ENCODE measurements at regions not wholly inside any gene's neighbourhood (a gene's known extent, or its start where the extent isn't known, plus 50 kb on each side); places are given as distances from the start of the nearest gene placed in this dataset.

DNA sequence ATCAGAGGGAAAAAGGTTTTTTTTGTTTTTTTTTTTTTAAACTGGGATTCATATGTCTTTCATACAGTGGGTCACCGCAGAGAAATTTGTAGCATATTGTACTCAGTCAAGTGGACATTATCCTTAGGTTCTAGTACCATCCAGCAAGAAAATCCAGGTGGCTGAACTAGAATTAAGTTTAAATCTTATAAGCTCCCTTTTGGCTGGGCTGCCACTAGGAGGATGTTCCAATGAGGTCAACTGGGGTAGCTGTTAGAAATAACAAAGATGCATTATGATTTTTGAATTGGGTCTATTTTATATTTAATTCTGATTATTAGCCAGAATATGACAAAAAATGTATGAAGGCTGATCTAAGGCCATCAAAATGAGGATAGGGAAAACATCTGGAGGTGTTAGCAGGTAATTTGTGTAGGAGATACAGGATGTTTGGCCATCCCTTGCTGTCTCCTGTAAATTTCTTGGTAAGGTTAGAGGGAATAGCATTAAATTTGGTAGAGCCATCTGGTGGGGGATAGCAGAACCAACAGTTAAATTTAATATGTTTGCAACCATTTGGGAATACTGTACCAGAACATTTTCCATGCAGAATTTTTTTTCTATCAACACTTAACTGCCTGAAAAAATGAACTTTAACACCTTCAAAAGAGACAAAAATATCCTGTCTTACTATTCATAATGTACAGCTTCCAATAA, 568.5 kb upstream of the B3GALT2 start:
- Histone ChIP-seq H3K9me3 (ENCODE audit: low read depth, low read length) (no peaks in the 10 kb centered on the region), H3K36me3 (ENCODE audit: insufficient read depth, low read length) (no peaks in the 10 kb centered on the region), H3K79me2 (ENCODE audit: insufficient read depth, low read length) (no peaks in the 10 kb centered on the region), H3K4me1 (ENCODE audit: insufficient read depth, low read length) (no peaks in the 10 kb centered on the region), H4K20me1 (ENCODE audit: insufficient read depth, low read length) (no peaks in the 10 kb centered on the region), H3K4me3 (ENCODE audit: insufficient read depth, low read length) (no peak overlapping the region), H3K4me2 (ENCODE audit: insufficient read depth, low read length) (no peak overlapping the region), H3K27me3 (ENCODE audit: insufficient read depth, low read length) (no peaks in the 10 kb centered on the region), H2AFZ (ENCODE audit: low read length) (no peak overlapping the region), H3K27ac (ENCODE audit: low read depth, low read length) (no peak overlapping the region)
- no peak for DNase-seq (ENCODE audit: insufficient read length, low spot score, missing footprints)
- TF ChIP-seq, protein P1, sequence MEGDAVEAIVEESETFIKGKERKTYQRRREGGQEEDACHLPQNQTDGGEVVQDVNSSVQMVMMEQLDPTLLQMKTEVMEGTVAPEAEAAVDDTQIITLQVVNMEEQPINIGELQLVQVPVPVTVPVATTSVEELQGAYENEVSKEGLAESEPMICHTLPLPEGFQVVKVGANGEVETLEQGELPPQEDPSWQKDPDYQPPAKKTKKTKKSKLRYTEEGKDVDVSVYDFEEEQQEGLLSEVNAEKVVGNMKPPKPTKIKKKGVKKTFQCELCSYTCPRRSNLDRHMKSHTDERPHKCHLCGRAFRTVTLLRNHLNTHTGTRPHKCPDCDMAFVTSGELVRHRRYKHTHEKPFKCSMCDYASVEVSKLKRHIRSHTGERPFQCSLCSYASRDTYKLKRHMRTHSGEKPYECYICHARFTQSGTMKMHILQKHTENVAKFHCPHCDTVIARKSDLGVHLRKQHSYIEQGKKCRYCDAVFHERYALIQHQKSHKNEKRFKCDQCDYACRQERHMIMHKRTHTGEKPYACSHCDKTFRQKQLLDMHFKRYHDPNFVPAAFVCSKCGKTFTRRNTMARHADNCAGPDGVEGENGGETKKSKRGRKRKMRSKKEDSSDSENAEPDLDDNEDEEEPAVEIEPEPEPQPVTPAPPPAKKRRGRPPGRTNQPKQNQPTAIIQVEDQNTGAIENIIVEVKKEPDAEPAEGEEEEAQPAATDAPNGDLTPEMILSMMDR (IDR thresholded peaks at IDR 0.05; ENCODE audit: extremely low read depth, low read depth, low read length), result no peak

DNA sequence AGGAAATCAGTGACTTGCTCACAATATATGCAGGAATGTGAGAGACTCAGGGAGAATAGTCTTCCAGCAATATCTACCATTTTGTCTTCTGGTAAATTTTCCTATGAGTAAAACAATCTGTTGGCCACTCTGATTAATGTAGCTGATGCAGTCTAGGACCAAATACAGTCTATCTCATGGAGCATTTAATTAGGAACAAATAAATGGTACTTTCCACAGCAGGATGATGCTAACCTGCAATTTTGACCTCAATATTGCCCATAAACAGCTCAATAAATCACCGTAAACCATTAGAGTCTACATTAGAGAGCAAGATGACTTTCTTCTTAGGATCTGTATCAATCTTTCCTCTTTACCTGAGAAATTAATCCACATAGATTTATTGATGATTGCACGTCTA, 567.7 kb upstream of the B3GALT2 start:
- Histone ChIP-seq H3K4me3 (ENCODE audit: insufficient read depth, low read length) (no peak overlapping the region), H3K9me3 (ENCODE audit: low read depth, low read length) (no peaks in the 10 kb centered on the region), H2AFZ (ENCODE audit: low read length) (no peak overlapping the region), H3K79me2 (ENCODE audit: insufficient read depth, low read length) (no peaks in the 10 kb centered on the region), H3K27ac (ENCODE audit: low read depth, low read length) (no peak overlapping the region), H3K4me1 (ENCODE audit: insufficient read depth, low read length) (no peaks in the 10 kb centered on the region), H4K20me1 (ENCODE audit: insufficient read depth, low read length) (no peaks in the 10 kb centered on the region), H3K27me3 (ENCODE audit: insufficient read depth, low read length) (no peaks in the 10 kb centered on the region), H3K36me3 (ENCODE audit: insufficient read depth, low read length) (no peaks in the 10 kb centered on the region), H3K4me2 (ENCODE audit: insufficient read depth, low read length) (no peak overlapping the region)
- TF ChIP-seq, protein P1 (IDR thresholded peaks at IDR 0.05; ENCODE audit: extremely low read depth, low read depth, low read length), result no peak
- DNase-seq (ENCODE audit: insufficient read length, low spot score, missing footprints), result no peak

DNA sequence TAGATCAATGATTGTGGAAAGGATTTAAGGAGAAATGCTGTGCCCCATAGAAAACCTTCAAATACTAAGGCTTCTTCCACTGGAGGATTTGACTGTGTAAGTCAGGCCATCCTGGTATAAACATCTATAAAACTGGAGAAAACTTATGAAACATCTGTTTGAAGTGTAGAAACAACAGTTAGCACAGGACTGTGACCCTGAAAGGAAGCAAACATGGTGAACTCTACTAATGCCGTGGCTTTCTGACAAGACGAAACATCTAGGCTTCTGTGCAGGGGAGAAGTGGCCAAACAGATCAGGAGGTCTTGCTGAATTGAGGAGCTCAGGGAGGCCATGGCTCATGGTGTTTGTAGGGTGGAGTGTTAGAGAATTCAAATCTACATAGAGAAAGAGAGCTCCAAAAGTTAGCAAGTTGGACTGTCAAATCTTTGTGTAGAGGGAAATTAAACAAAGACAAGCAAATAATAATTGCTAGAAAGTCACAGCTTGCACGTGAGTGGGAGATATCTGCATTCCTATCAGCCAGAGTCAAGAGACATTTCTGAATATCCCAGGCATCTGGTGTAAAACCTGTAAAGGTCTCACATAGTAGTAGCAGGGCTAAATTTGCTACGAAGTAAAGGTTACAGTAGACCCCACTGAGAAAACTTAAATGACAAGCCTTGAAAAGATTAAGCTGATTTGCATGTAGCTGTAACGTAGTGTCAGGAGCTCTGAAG, 566.8 kb upstream of the B3GALT2 start:
- H2AFZ ChIP-seq (ENCODE audit: low read length), result no peak overlapping the region
- no peaks in the 10 kb centered on the region for H3K9me3 ChIP-seq (ENCODE audit: low read depth, low read length)
- no peaks in the 10 kb centered on the region for H4K20me1 ChIP-seq (ENCODE audit: insufficient read depth, low read length)
- no peaks in the 10 kb centered on the region for H3K36me3 ChIP-seq (ENCODE audit: insufficient read depth, low read length)
- no peaks in the 10 kb centered on the region for H3K27me3 ChIP-seq (ENCODE audit: insufficient read depth, low read length)
- TF ChIP-seq, protein P1 (IDR thresholded peaks at IDR 0.05; ENCODE audit: extremely low read depth, low read depth, low read length), result no peak
- H3K79me2 ChIP-seq (ENCODE audit: insufficient read depth, low read length), result no peaks in the 10 kb centered on the region
- H3K4me3 ChIP-seq (ENCODE audit: insufficient read depth, low read length), result no peak overlapping the region
- H3K4me2 ChIP-seq (ENCODE audit: insufficient read depth, low read length), result no peak overlapping the region
- no peak overlapping the region for H3K27ac ChIP-seq (ENCODE audit: low read depth, low read length)
- no peaks in the 10 kb centered on the region for H3K4me1 ChIP-seq (ENCODE audit: insufficient read depth, low read length)
- no peak for DNase-seq (ENCODE audit: insufficient read length, low spot score, missing footprints)

DNA sequence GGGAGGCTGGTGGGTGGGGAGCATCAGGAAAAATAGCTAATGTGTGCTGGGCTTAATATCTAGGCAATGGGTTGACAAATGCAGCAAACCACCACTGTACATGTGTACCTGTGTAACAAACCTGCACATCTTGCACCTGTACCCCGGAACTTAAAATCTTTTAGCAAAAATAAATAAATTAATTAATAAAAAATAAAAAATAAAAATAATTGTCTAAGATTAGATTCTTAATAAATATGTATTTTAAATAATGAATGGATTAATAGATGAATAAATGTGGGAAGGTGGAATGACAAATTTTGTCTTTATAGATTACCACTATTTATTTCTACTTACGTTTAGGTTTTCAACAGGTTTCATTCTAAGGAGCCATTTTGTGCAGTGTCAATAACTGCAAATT, 563.5 kb upstream of the B3GALT2 start:
- Histone ChIP-seq H3K36me3 (ENCODE audit: insufficient read depth, low read length) (no peaks in the 10 kb centered on the region), H3K4me3 (ENCODE audit: insufficient read depth, low read length) (no peak overlapping the region), H4K20me1 (ENCODE audit: insufficient read depth, low read length) (no peaks in the 10 kb centered on the region), H3K4me2 (ENCODE audit: insufficient read depth, low read length) (no peak overlapping the region), H3K9me3 (ENCODE audit: low read depth, low read length) (no peaks in the 10 kb centered on the region), H2AFZ (ENCODE audit: low read length) (no peak overlapping the region), H3K4me1 (ENCODE audit: insufficient read depth, low read length) (no peaks in the 10 kb centered on the region), H3K27me3 (ENCODE audit: insufficient read depth, low read length) (no peaks in the 10 kb centered on the region), H3K79me2 (ENCODE audit: insufficient read depth, low read length) (no peaks in the 10 kb centered on the region), H3K27ac (ENCODE audit: low read depth, low read length) (no peak overlapping the region)
- DNase-seq (ENCODE audit: insufficient read length, low spot score, missing footprints), result no peak
- TF ChIP-seq, protein P1 (IDR thresholded peaks at IDR 0.05; ENCODE audit: extremely low read depth, low read depth, low read length), result no peak

All from osteoblast (primary cell).